Uterus (tissue), 2 donors: ENCODE measurements at regions not wholly inside any gene's neighbourhood (a gene's known extent, or its start where the extent isn't known, plus 50 kb on each side); places are given as distances from the start of the nearest gene placed in this dataset.

ENCODE experiments used
- CTCF ChIP-seq, 4 experiments: fragments of 200-600 bp in 2 of 4; fragments of 450-650 bp in 2 of 4; sonication (generic) in 2 of 4; IDR thresholded peaks; one replicate each; pipeline ENCODE4 v1.5.1; 2016 to 2019; ENCODE audit warnings: antibody characterized with exemption in 4 of 4, mild to moderate bottlenecking in 2 of 4, moderate library complexity in 1 of 4
- POLR2A ChIP-seq, 2 donors: fragments of 450-650 bp; IDR thresholded peaks; one replicate each; pipeline ENCODE4 v1.6.1; 2016; ENCODE audit warnings: antibody characterized with exemption in 2 of 2, mild to moderate bottlenecking in 1 of 2, moderate library complexity in 1 of 2

GRCh38 chr12:40551466-40551865 lies 140.8 kb upstream of the CNTN1 start:
- TF ChIP-seq CTCF (IDR thresholded peaks at IDR 0.05) (no peak), POLR2A (IDR thresholded peaks at IDR 0.05) (no peak)
